Hepatocyte (in vitro differentiated cells): ENCODE measurements at regions not wholly inside any gene's neighbourhood (a gene's known extent, or its start where the extent isn't known, plus 50 kb on each side); places are given as distances from the start of the nearest gene placed in this dataset.

Experiments used
- CTCF ChIP-seq: fragments of 200-600 bp; sonication (generic); IDR thresholded peaks from 2 replicates; pipeline ENCODE4 v1.5.1; 2016; ENCODE audit warnings: antibody characterized with exemption, mild to moderate bottlenecking; ENCODE audit not compliant: poor library complexity
- EZH2 ChIP-seq: fragments of 200-600 bp; sonication (generic); IDR thresholded peaks from 2 replicates; pipeline ENCODE4 v1.6.1; 2016; ENCODE audit warnings: antibody characterized with exemption, mild to moderate bottlenecking, borderline replicate concordance

DNA sequence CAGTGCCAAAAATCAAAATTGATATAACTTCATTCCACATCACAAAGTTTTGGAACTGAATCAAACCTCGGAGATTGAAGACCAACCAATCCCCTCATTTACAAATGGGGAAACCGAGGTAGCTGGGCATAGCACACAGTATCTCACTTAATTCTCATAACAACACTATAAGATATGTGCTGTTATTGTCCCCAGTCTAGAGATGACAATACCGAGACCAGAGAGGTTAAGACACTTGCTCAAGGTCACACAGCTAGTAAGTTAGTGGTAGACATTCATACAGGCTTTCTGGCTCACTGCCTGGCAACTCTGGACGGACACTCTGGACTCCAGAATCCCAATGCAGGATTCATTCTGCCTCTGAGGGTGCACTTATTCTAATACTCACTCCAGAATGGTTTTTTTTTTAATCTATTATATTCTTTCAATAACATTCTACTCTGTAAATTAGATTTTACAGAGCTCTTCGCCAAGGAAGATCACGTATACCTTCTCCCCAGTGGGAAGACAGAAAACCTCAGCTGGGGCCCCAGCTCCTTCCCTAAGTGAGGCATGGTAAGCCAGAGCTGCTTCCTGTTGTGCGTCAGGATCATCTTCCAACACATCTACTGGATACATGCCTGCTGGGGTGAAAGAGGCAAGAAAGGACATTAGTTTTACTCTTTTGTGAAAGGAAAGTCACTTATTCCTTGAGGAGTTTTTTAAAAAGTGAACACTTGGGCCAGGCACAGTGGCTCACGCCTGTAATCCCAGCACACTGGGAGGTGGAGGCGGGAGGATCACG is 128.4 kb upstream of the IGF1R start:
- TF ChIP-seq EZH2 (no peak), CTCF (no peak)
